ENCODE measurements at regions not wholly inside any gene's neighbourhood (a gene's known extent, or its start where the extent isn't known, plus 50 kb on each side); places are given as distances from the start of the nearest gene placed in this dataset.

- TF ChIP-seq CTCF (IDR thresholded peaks at IDR 0.05) (no peak), POLR2A (IDR thresholded peaks at IDR 0.05) (no peak)
Measured at GRCh38 chr5:43815497-43815896, 212.5 kb downstream of the NNT start.

Measured in right lobe of liver (tissue), 4 donors.